Endothelial cell of umbilical vein (primary cell): ENCODE measurements at regions not wholly inside any gene's neighbourhood (a gene's known extent, or its start where the extent isn't known, plus 50 kb on each side); places are given as distances from the start of the nearest gene placed in this dataset.

Experiments
- BruUV-seq: library from RNA; stranded (reverse); fragments of 400-500 nt; replicated peaks from 2 replicates; lab custom pipeline; 2021; lab: Mats Ljungman, UMichigan
- CTCF ChIA-PET: fragments of 300-600, 350-600 bp; sonication (Branson Sonifier 250); formaldehyde crosslinking; loops from one replicate; lab custom pipeline; 2021; ENCODE audit warnings: antibody characterized with exemption, inconsistent platforms; lab: Charles Lee
- POLR2A ChIA-PET: fragments of 300-600, 350-600 bp; sonication (Branson Sonifier 250); formaldehyde crosslinking; loops from one replicate; lab custom pipeline; 2021; ENCODE audit warnings: antibody characterized with exemption, inconsistent platforms; lab: Charles Lee
- DNase-seq: peaks from one replicate; pipeline ENCODE4 v3.0.0-alpha.2; 2011; ENCODE audit warnings: low read depth, low spot score
- FAIRE-seq: peaks from 2 replicates; lab custom pipeline; 2011; peaks lifted over from hg19 to GRCh38; lab: Jason Lieb, UNC
- H2AFZ ChIP-seq: 2 replicates; pipeline ENCODE4 v1.6.0; 2012; ENCODE audit warnings: low read depth, low read length, control low read depth, inconsistent platforms
- H3K27ac ChIP-seq: 2 replicates; pipeline ENCODE4 v1.5.1; 2011; ENCODE audit warnings: low read depth, mild to moderate bottlenecking, control low read depth, low read length, moderate library complexity; ENCODE audit not compliant: insufficient read depth
- H3K27me3 ChIP-seq, 2 experiments: 2 replicates each; pipeline versions ENCODE4 v1.6.0 to v1.6.1; 2011; ENCODE audit warnings: low read length in 2 of 2, mixed read lengths in 1 of 2; ENCODE audit not compliant: control insufficient read depth in 2 of 2, insufficient read depth in 2 of 2
- H3K36me3 ChIP-seq, 2 experiments: 2 replicates in 1 of 2; 3 replicates in 1 of 2; pipeline ENCODE4 v1.5.1; 2011; ENCODE audit warnings: low read length in 2 of 2, mild to moderate bottlenecking in 1 of 2, moderate library complexity in 1 of 2; ENCODE audit not compliant: control insufficient read depth in 2 of 2, insufficient read depth in 2 of 2; ENCODE audit errors: extremely low read depth in 1 of 2
- H3K4me1 ChIP-seq: 3 replicates; pipeline ENCODE4 v1.5.1; 2011; ENCODE audit warnings: mild to moderate bottlenecking, low read length; ENCODE audit not compliant: control insufficient read depth, insufficient read depth; ENCODE audit errors: extremely low read depth
- H3K4me2 ChIP-seq: 2 replicates; pipeline ENCODE4 v1.6.1; 2011; ENCODE audit warnings: low read length, control low read depth, mixed read lengths; ENCODE audit not compliant: insufficient read depth
- H3K4me3 ChIP-seq, 3 experiments: fragments of 200-600 bp in 1 of 3; sonication (generic), shearing (Covaris generic) in 1 of 3; replicated peaks in 1 of 3; 2 replicates each; pipeline ENCODE4 v1.5.1; 2011 to 2016; ENCODE audit warnings: control low read depth in 3 of 3, low read length in 3 of 3, mild to moderate bottlenecking in 2 of 3, inconsistent platforms in 1 of 3, low read depth in 1 of 3, moderate library complexity in 1 of 3; ENCODE audit not compliant: insufficient read depth in 1 of 3
- H3K79me2 ChIP-seq: 2 replicates; pipeline ENCODE4 v1.6.0; 2012; ENCODE audit warnings: low read length, inconsistent platforms; ENCODE audit not compliant: control insufficient read depth, insufficient read depth
- H3K9ac ChIP-seq: replicated peaks from 2 replicates; pipeline ENCODE3; 2011; ENCODE audit warnings: low read length, control low read depth; ENCODE audit not compliant: insufficient read depth; ENCODE audit errors: extremely low read depth
- H3K9me1 ChIP-seq: replicated peaks from 3 replicates; pipeline ENCODE4 v1.6.0; 2011; ENCODE audit warnings: mild to moderate bottlenecking, low read length; ENCODE audit not compliant: control insufficient read depth, insufficient read depth; ENCODE audit errors: extremely low read depth
- H3K9me3 ChIP-seq: replicated peaks from 2 replicates; pipeline ENCODE4 v1.5.1; 2012; ENCODE audit warnings: low read length, inconsistent platforms; ENCODE audit not compliant: control insufficient read depth, insufficient read depth
- H4K20me1 ChIP-seq: replicated peaks from 2 replicates; pipeline ENCODE3; 2011; ENCODE audit warnings: mild to moderate bottlenecking, low read length; ENCODE audit not compliant: control insufficient read depth, insufficient read depth; ENCODE audit errors: extremely low read depth
- CTCF ChIP-seq, 2 donors: IDR thresholded peaks; 1 replicate in 1 of 2; 2 replicates in 1 of 2; pipeline ENCODE4 v1.5.1; 2011; ENCODE audit warnings: low read length in 2 of 2, mild to moderate bottlenecking in 2 of 2, moderate library complexity in 2 of 2, control low read depth in 1 of 2, inconsistent platforms in 1 of 2, low read depth in 1 of 2; ENCODE audit not compliant: insufficient read depth in 1 of 2; ENCODE audit errors: extremely low read depth in 1 of 2
- EZH2 ChIP-seq: IDR thresholded peaks from 2 replicates; pipeline ENCODE4 v1.6.1; 2012; ENCODE audit warnings: borderline replicate concordance, low read depth, mild to moderate bottlenecking, moderate library complexity, low read length, inconsistent platforms; ENCODE audit not compliant: severe bottlenecking
- FOS ChIP-seq: IDR thresholded peaks from 2 replicates; pipeline ENCODE4 v1.6.1; 2011; ENCODE audit warnings: mild to moderate bottlenecking, low read length, moderate library complexity, borderline replicate concordance; ENCODE audit not compliant: insufficient read depth
- GATA2 ChIP-seq: IDR thresholded peaks from 2 replicates; pipeline ENCODE4 v1.7.0; 2011; ENCODE audit warnings: low read depth, mild to moderate bottlenecking, moderate library complexity, mixed read lengths, low read length; ENCODE audit not compliant: insufficient read length, insufficient read depth
- JUN ChIP-seq: IDR thresholded peaks from 2 replicates; pipeline ENCODE4 v1.6.1; 2011; ENCODE audit warnings: borderline replicate concordance, low read depth; ENCODE audit not compliant: insufficient read length, insufficient read depth
- MAX ChIP-seq: IDR thresholded peaks from 2 replicates; pipeline ENCODE4 v1.6.1; 2011; ENCODE audit not compliant: insufficient read depth, insufficient read length
- MYC ChIP-seq: IDR thresholded peaks from one replicate; pipeline ENCODE4 v1.6.1; 2011; ENCODE audit warnings: mild to moderate bottlenecking, low read depth, low read length
- POLR2A ChIP-seq: IDR thresholded peaks from 2 replicates; pipeline ENCODE4 v1.6.1; 2012; ENCODE audit warnings: low read depth, mild to moderate bottlenecking, control low read depth, low read length
- POLR2AphosphoS5 ChIP-seq: IDR thresholded peaks from 2 replicates; pipeline ENCODE4 v1.6.1; 2012; ENCODE audit warnings: low read depth, mild to moderate bottlenecking, control low read depth, low read length, moderate library complexity; ENCODE audit not compliant: insufficient read depth
- dilution Hi-C: fragments of 300-500 bp; cut with MboI; formaldehyde crosslinking; loops from one replicate; pipeline ENCODE4 v1.15.0; 2019; ENCODE audit warnings: low sequenced_read_pairs; ENCODE audit not compliant: extremely low pct_ligation_motif_present
- intact Hi-C: fragments of 100-400 bp; cut with micrococcal nuclease; formaldehyde crosslinking; loops from one replicate; pipeline ENCODE4 v1.10.0; 2022

- Histone ChIP-seq H3K4me2 (no peak overlapping the region), H3K36me3 (peaks cover 0 to 2% of the 10 kb centered on the region in 2 experiments), H3K9me1 (no peaks in the 10 kb centered on the region), H3K79me2 (no peaks in the 10 kb centered on the region), H3K27ac (no peak overlapping the region), H3K27me3 (no peaks in the 10 kb centered on the region), H4K20me1 (no peaks in the 10 kb centered on the region), H3K4me1 (no peaks in the 10 kb centered on the region), H3K9me3 (peaks cover 2% of the 10 kb centered on the region), H3K9ac (no peak overlapping the region), H3K4me3 (no peak overlapping the region), H2AFZ (no peak overlapping the region)
- CTCF ChIA-PET: no interaction called here
- TF ChIP-seq POLR2AphosphoS5: no peak
- TF ChIP-seq MAX: no peak
- TF ChIP-seq JUN: no peak
- no peak for TF ChIP-seq CTCF (IDR thresholded peaks at IDR 0.05; ENCODE audit: extremely low read depth in 1 of 2, insufficient read depth in 1 of 2, low read depth in 1 of 2, low read length in 2 of 2)
- no peak for TF ChIP-seq FOS
- no peak for TF ChIP-seq EZH2
- no peak for TF ChIP-seq POLR2A
- TF ChIP-seq GATA2: no peak
- TF ChIP-seq MYC: no peak
- no TSS peak for BruUV-seq
- FAIRE-seq (no peak), DNase-seq (no peak)
- POLR2A ChIA-PET: no interaction called here
- intact Hi-C loops (no loop called here), dilution Hi-C loops (no loop called here)
These were observed 129.2 kb downstream of the HTR1B start for GRCh38 chr6:77334093-77334492.
